Aorta (tissue), 5 donors: ENCODE measurements at regions not wholly inside any gene's neighbourhood (a gene's known extent, or its start where the extent isn't known, plus 50 kb on each side); places are given as distances from the start of the nearest gene placed in this dataset.
"Not testable (repeated sequence)": the region's sequence is repeated elsewhere in the genome, so short reads cannot be mapped to it uniquely, and the experiment has no call there.

ENCODE experiments used
- ATAC-seq: fragments of 200-7000 bp; cut with Tn5 transposase; one replicate; pipeline ENCODE4 v1.9.1; 2022; ENCODE audit warnings: moderate library complexity; ENCODE audit not compliant: low FRiP score
- DNase-seq, 2 donors: peaks; one replicate each; pipeline ENCODE4 v3.0.0-alpha.2; 2020
- H3K27ac ChIP-seq, 2 donors: one replicate each; pipeline ENCODE4 v1.5.1; 2013; ENCODE audit warnings: low read length in 2 of 2, mild to moderate bottlenecking in 2 of 2, moderate library complexity in 2 of 2, control low read depth in 1 of 2, inconsistent platforms in 1 of 2, low read depth in 1 of 2
- H3K27me3 ChIP-seq, 2 donors: one replicate each; pipeline ENCODE4 v1.6.1; 2013; ENCODE audit warnings: control low read depth in 1 of 2, low read length in 1 of 2, mild to moderate bottlenecking in 1 of 2, moderate library complexity in 1 of 2; ENCODE audit not compliant: insufficient read depth in 2 of 2, control insufficient read depth in 1 of 2
- H3K36me3 ChIP-seq, 2 donors: one replicate each; pipeline ENCODE4 v1.6.1; 2013; ENCODE audit warnings: control low read depth in 1 of 2, low read length in 1 of 2, mild to moderate bottlenecking in 1 of 2; ENCODE audit not compliant: insufficient read depth in 2 of 2, control insufficient read depth in 1 of 2
- H3K4me1 ChIP-seq, 2 donors: one replicate each; pipeline ENCODE4 v1.6.1; 2013; ENCODE audit warnings: low read length in 2 of 2, control low read depth in 1 of 2, mild to moderate bottlenecking in 1 of 2, moderate library complexity in 1 of 2; ENCODE audit not compliant: insufficient read depth in 2 of 2, control insufficient read depth in 1 of 2
- H3K4me3 ChIP-seq, 2 donors: one replicate each; pipeline ENCODE4 v1.5.1; 2013; ENCODE audit warnings: low read length in 2 of 2, control low read depth in 1 of 2, mild to moderate bottlenecking in 1 of 2
- H3K9me3 ChIP-seq: one replicate; pipeline ENCODE4 v1.6.1; 2013; ENCODE audit warnings: mild to moderate bottlenecking, low read length; ENCODE audit not compliant: control insufficient read depth
- WGBS, 2 donors: extraction: QIAGEN DNeasy Blood & Tissue Kit; methylation state at CpG; one replicate each; pipeline ENCODE4 v1.1.7; 2013; 5-methylcytosine and 5-hydroxymethylcytosine counted together
- intact Hi-C, 2 donors: fragments of 100-400 bp; cut with DNase I; formaldehyde crosslinking; loops; one replicate each; pipeline versions ENCODE4 v1.14.2 to v1.15.0; 2022
- donor health status: healthy with polysubstance abuse.
- donor health status: Bipolar disorder and iron deficiency.
- donor health status: DM: no; HTN: no; CAD: no.
- donor health status: DM: no; HTN: no; CAD: no.
- donor health status: DM: yes; HTN: yes; CAD: no.

DNA sequence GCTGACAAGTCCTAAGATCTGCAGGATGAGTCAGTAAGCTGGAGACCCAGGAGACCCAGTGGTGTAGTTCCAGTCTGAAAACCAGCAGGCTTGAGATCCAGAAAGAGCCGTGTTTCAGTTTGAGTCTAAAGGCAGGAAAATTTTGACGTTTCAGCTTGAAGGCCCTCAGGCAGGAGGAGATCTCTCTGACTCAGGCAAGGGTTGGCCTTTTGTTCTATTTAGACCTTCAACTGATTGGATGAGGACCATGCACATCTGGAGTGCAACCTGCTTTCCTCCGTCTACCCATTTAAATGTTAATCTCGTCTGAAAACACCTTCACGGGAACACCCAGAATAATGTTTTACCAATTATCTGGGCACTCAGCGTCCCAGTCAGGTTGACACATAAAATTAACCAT is 69.5 kb downstream of the NPIPA7 start:
- H3K27ac ChIP-seq, H3K4me3 ChIP-seq, H3K27me3 ChIP-seq, DNase-seq, H3K4me1 ChIP-seq, H3K36me3 ChIP-seq, H3K9me3 ChIP-seq, ATAC-seq, intact Hi-C loops: not testable (repeated sequence)
- 75 to 76% methylated on average over 2 of the region's 6 CpGs for WGBS, 2 donors

DNA sequence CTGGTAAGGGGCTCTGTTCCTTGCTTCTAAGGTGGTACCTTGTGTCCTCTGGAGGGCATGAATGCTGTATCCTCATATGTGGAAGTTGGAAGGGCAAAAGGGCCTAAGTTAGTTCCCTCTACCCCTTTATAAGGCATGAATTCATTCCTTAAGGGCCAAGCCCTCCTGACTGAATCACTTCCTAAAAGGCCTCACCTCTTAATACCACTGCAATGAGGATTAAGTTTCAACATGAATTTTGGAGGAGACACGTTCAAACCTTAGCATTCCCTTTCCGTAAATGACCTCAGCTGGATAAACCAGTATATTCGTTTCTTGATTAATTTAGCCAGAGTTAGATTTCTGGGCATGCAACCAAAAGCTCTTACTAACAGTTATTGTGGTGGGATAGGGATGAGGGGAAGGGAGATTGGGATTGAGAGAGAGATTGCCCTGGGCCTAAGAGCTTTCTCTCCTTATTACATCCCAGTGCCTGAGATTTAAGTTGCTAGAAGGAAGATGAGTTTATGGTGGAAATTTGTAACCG is 70.8 kb downstream of the NPIPA7 start:
- intact Hi-C loops, H3K27ac ChIP-seq, H3K9me3 ChIP-seq, H3K27me3 ChIP-seq, ATAC-seq, DNase-seq, H3K4me1 ChIP-seq, H3K4me3 ChIP-seq, H3K36me3 ChIP-seq: not testable (repeated sequence)
- 54 to 65% methylated on average over 3 to 4 of the region's 4 CpGs for WGBS, 2 donors

DNA sequence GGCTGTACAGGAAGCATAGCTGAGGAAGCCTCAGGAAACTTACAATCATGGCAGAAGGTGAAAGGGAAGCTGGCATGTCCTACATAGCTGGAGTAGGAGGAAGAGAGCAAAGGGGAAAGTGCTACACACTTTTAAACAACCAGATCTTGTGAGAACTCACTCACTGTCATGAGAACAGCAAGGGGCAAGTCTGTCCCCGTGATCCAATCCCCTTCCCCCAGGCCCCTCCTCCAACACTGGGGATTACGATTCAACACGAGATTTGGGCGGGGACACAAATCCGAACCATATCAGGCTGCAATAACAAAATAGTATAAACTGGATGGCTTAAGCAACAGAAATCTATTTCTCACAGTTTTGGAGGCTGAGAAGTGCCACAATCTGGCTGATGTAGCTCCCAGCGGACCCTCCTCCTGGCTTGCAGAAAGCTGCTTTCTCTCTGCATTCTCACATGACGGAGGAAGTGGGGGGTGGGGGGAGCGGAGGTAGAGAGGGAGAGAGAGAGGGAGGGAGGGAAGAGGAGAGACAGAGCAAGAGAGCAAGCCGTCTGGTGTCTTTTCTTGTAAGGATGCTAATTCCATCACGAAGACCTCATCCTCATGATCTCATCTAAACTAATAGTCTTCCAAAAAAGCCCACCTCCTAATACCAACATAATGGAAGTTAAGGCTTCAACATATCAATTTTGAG is 72.9 kb downstream of the NPIPA7 start:
- H3K27ac ChIP-seq, H3K4me3 ChIP-seq, DNase-seq, ATAC-seq, H3K4me1 ChIP-seq, H3K9me3 ChIP-seq, H3K27me3 ChIP-seq, H3K36me3 ChIP-seq, intact Hi-C loops: not testable (repeated sequence)
- WGBS, 2 donors = 0 to 4% methylated on average over 2 to 5 of the region's 10 CpGs

DNA sequence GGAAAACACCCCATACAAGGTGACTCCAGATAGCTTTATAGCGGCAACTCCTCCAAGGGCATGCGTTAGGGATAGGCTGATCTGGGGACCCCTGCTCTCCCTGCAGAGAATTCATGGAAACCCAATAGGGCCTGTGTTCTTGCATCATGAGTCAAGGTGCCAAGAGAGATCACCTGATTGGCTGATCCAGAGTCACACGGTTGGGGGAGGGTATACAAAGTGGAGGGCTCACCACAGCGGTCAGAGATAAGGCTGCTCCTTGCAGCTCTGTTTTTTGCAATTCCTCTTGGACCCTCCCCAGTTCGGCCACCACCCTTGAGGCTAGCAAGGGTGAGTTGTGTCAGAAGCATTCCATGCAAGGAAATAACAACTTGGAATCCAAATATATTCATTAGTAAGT is 79.6 kb downstream of the NPIPA7 start:
- 76% methylated on average over 2 of the region's 5 CpGs; no CpG with 5 or more reads in 1 of the 2 donors for WGBS, 2 donors
- H3K27ac ChIP-seq, H3K4me3 ChIP-seq, ATAC-seq, H3K36me3 ChIP-seq, H3K9me3 ChIP-seq, H3K4me1 ChIP-seq, DNase-seq, intact Hi-C loops, H3K27me3 ChIP-seq: not testable (repeated sequence)

DNA sequence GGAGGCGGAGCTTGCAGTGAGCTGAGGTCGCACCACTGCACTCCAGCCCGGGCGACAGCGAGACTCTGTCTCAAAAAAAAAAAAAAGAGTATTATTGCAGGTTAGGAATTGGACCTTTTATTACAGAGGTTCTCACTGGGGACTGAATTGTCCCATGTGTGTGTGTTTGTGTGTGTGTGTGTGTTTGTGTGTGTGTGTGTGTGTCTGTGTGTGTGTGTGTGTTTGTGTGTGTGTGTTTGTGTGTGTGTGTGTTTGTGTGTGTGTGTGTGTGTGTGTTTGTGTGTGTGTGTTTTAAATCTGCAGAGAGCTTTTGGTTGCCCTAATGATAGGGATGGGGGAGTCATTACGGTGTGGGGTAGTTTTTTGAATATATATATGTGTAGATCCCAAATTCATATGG is 84.9 kb downstream of the NPIPA7 start:
- DNase-seq, H3K27me3 ChIP-seq, intact Hi-C loops, H3K4me3 ChIP-seq, H3K36me3 ChIP-seq, H3K9me3 ChIP-seq, H3K27ac ChIP-seq, H3K4me1 ChIP-seq, ATAC-seq: not testable (repeated sequence)
- 94% methylated on average over 5 of the region's 6 CpGs; no CpG with 5 or more reads in 1 of the 2 donors for WGBS, 2 donors

DNA sequence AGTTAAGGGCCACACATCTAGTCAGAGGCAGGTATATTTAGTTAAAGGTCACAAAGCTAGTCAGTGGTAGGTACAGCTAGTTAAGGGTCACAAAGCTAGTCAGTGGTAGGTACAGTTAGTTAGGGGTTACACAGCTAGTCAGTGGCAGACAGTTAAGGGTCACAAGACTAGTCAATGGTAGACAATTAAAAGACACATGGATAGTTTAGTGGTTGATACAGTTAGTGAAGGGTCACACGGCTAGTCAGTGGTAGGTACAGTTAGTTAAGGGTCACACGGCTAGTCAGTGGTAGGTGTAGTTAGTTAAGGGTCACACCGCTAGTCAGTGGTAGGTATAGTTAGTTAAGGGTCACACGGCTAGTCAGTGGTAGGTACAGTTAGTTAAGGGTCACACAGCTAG is 110.0 kb downstream of the NPIPA7 start:
- H3K4me1 ChIP-seq, H3K9me3 ChIP-seq, H3K4me3 ChIP-seq, intact Hi-C loops, ATAC-seq, H3K27ac ChIP-seq, DNase-seq, H3K36me3 ChIP-seq, H3K27me3 ChIP-seq: not testable (repeated sequence)
- 93 to 94% methylated on average over 4 of the region's 4 CpGs for WGBS, 2 donors

DNA sequence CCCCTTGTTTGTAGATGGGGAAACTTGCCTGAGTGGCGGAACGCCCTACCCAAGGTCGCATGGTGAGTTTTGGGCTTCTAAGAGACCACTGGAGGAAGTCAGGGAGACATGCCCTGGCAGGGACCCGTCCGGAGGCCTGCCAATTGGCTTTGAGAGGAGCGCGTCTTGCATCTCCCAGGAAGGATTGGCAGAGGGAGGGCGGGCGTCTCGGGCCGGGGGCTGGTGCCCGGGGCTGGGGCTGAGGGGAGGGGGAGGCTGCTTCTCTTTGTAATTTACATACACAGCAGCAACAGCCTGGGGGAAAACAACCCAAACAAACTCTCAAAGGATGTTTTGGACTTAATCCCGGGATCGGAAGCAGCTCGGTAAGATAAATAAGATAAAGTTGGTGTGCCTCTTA is 110.5 kb downstream of the NPIPA7 start:
- intact Hi-C loops, H3K27me3 ChIP-seq, H3K4me3 ChIP-seq, ATAC-seq, H3K9me3 ChIP-seq, H3K27ac ChIP-seq, H3K4me1 ChIP-seq, DNase-seq, H3K36me3 ChIP-seq: not testable (repeated sequence)
- WGBS, 2 donors = 100% methylated on average over 1 of the region's 15 CpGs; no CpG with 5 or more reads in 1 of the 2 donors

DNA sequence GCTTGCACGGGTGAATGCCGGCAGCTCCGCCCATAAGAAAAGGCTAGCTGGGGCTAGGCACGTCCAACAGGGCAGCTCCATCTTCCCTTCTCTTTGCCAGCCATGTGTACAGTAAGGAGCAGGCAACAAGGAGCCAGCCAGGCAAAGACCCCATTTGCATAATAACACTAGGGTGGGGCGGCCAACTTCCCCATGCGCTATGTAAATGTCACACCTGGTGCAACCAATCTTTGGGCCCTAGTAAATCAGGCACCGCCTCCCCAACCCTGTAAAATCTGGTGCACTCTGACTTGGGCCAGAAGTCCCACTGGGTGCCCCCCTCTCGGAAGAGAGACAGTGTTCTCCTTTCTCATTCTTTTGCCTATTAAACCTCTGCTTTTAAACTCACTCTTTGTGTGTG is 115.2 kb downstream of the NPIPA7 start:
- ATAC-seq, H3K9me3 ChIP-seq, intact Hi-C loops, H3K27ac ChIP-seq, H3K36me3 ChIP-seq, H3K4me1 ChIP-seq, H3K27me3 ChIP-seq, H3K4me3 ChIP-seq, DNase-seq: not testable (repeated sequence)
- 17 to 34% methylated on average over 3 to 4 of the region's 8 CpGs for WGBS, 2 donors

DNA sequence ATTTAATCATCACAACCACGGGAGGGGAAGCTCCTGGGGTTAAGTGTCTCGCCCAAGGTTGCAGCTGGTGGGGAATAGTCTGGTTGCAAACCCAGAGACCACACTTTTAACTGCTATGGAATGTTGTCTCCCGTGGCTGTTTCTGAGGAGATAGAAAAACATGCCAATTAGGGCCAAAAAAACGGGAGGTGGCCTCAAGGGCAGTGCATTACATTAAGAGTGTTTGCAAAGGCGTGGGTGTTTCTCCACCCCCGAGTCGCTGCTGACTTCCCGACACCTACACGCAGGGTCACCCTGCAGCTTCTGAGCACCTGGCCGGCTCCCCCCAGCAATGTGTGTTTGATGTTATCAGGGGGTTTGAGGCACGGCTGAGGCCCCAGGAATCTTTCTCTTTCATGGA is 116.1 kb downstream of the NPIPA7 start:
- H3K9me3 ChIP-seq, H3K27ac ChIP-seq, H3K36me3 ChIP-seq, DNase-seq, H3K4me1 ChIP-seq, intact Hi-C loops, ATAC-seq, H3K4me3 ChIP-seq, H3K27me3 ChIP-seq: not testable (repeated sequence)
- 13 to 18% methylated on average over 6 to 8 of the region's 11 CpGs for WGBS, 2 donors
